ENCODE measurements at regions not wholly inside any gene's neighbourhood (a gene's known extent, or its start where the extent isn't known, plus 50 kb on each side); places are given as distances from the start of the nearest gene placed in this dataset.

GRCh38 chr5:111563031-111563822 lies 50.9 kb upstream of the STARD4 start:
- no peaks in the 10 kb centered on the region for H3K27me3 Mint-ChIP-seq (ENCODE audit: low read depth, unreplicated experiment)
- H3K4me3 Mint-ChIP-seq (ENCODE audit: unreplicated experiment) = no peak overlapping the region
- H3K4me1 Mint-ChIP-seq (ENCODE audit: low read depth, unreplicated experiment) = peaks cover 8% of the 10 kb centered on the region
- no peaks in the 10 kb centered on the region for H4K20me1 ChIP-seq (ENCODE audit: insufficient read depth, low read length)
- H3K36me3 ChIP-seq (ENCODE audit: insufficient read depth, low read length) = no peaks in the 10 kb centered on the region
- H3K79me2 ChIP-seq (ENCODE audit: insufficient read depth, low read length) = no peaks in the 10 kb centered on the region
- peak overlapping the region; percentile 47 for H3K9ac ChIP-seq (ENCODE audit: low read length)
- no peaks in the 10 kb centered on the region for H3K27me3 ChIP-seq (ENCODE audit: insufficient read depth, low read length)
- H3K27ac ChIP-seq (ENCODE audit: low read depth, low read length) = peak overlapping the region; percentile 55
- DNase-seq (ENCODE audit: low read depth) (peak; percentile 99), FAIRE-seq (peak; percentile 9)
- H3K9me3 Mint-ChIP-seq (ENCODE audit: unreplicated experiment) = peaks cover 3% of the 10 kb centered on the region
- H3K4me1 ChIP-seq (ENCODE audit: insufficient read depth, low read length) = peaks cover 9% of the 10 kb centered on the region
- H3K4me2 ChIP-seq (ENCODE audit: low read length) = peak overlapping the region; percentile 41
- no peak for TF ChIP-seq EZH2 (IDR thresholded peaks at IDR 0.05; ENCODE audit: insufficient read depth, low read length)
- no peak for TF ChIP-seq CTCF (IDR thresholded peaks at IDR 0.05; ENCODE audit: insufficient read depth, low read depth, low read length)
- no peak overlapping the region for H3K4me3 ChIP-seq (ENCODE audit: insufficient read depth, low read depth, low read length)
- H3K36me3 Mint-ChIP-seq (ENCODE audit: low read depth, unreplicated experiment) = no peaks in the 10 kb centered on the region
- H3K9me3 ChIP-seq (ENCODE audit: insufficient read depth, low read depth, low read length) = no peaks in the 10 kb centered on the region
- no peak overlapping the region for H3K27ac Mint-ChIP-seq (ENCODE audit: unreplicated experiment)
- H2AFZ ChIP-seq (ENCODE audit: low read depth, low read length) = no peak overlapping the region

- H3K79me2 ChIP-seq (ENCODE audit: insufficient read depth, low read length) = no peaks in the 10 kb centered on the region
- Mint-ChIP-seq H3K4me1 (ENCODE audit: low read depth, unreplicated experiment) (peaks cover 8% of the 10 kb centered on the region), H3K4me3 (ENCODE audit: unreplicated experiment) (no peak overlapping the region), H3K27ac (ENCODE audit: unreplicated experiment) (no peak overlapping the region), H3K27me3 (ENCODE audit: low read depth, unreplicated experiment) (no peaks in the 10 kb centered on the region), H3K9me3 (ENCODE audit: unreplicated experiment) (peaks cover 3% of the 10 kb centered on the region), H3K36me3 (ENCODE audit: low read depth, unreplicated experiment) (no peaks in the 10 kb centered on the region)
- H3K36me3 ChIP-seq (ENCODE audit: insufficient read depth, low read length) = no peaks in the 10 kb centered on the region
- peak overlapping the region; percentile 49 for H3K27ac ChIP-seq (ENCODE audit: low read depth, low read length)
- H3K4me3 ChIP-seq (ENCODE audit: insufficient read depth, low read depth, low read length) = no peak overlapping the region
- TF ChIP-seq EZH2 (IDR thresholded peaks at IDR 0.05; ENCODE audit: insufficient read depth, low read length) (no peak), CTCF (IDR thresholded peaks at IDR 0.05; ENCODE audit: insufficient read depth, low read depth, low read length) (no peak)
- H3K9me3 ChIP-seq (ENCODE audit: insufficient read depth, low read depth, low read length) = no peaks in the 10 kb centered on the region
- FAIRE-seq (no peak), DNase-seq (ENCODE audit: low read depth) (no peak)
- no peak overlapping the region for H2AFZ ChIP-seq (ENCODE audit: low read depth, low read length)
- H3K9ac ChIP-seq (ENCODE audit: low read length) = peak overlapping the region; percentile 47
- no peaks in the 10 kb centered on the region for H4K20me1 ChIP-seq (ENCODE audit: insufficient read depth, low read length)
- H3K27me3 ChIP-seq (ENCODE audit: insufficient read depth, low read length) = no peaks in the 10 kb centered on the region
- H3K4me2 ChIP-seq (ENCODE audit: low read length) = peak overlapping the region; percentile 41
- peaks cover 9% of the 10 kb centered on the region for H3K4me1 ChIP-seq (ENCODE audit: insufficient read depth, low read length)
These were observed 50.2 kb upstream of the STARD4 start for GRCh38 chr5:111562561-111562960.
